Lower lobe of right lung (tissue), 2 donors: ENCODE measurements at regions not wholly inside any gene's neighbourhood (a gene's known extent, or its start where the extent isn't known, plus 50 kb on each side); places are given as distances from the start of the nearest gene placed in this dataset.
A peak's percentile ranks its signal among the peaks of the same experiment; 100 is the strongest.

Experiments
- ATAC-seq, 2 donors: fragments of 200-7000 bp; cut with Tn5 transposase; one replicate each; pipeline ENCODE4 v1.9.1; 2020 to 2022; ENCODE audit warnings: mild to moderate bottlenecking in 2 of 2, moderate library complexity in 2 of 2
- DNase-seq: peaks from one replicate; pipeline ENCODE4 v3.0.0-alpha.2; 2020
- H3K27ac ChIP-seq: fragments of 200-600 bp; one replicate; pipeline ENCODE4 v1.8.0; 2022
- H3K27me3 ChIP-seq: fragments of 200-600 bp; one replicate; pipeline ENCODE4 v1.8.0; 2022; ENCODE audit warnings: low read depth
- H3K36me3 ChIP-seq: fragments of 200-600 bp; one replicate; pipeline ENCODE4 v1.8.0; 2022; ENCODE audit warnings: mild to moderate bottlenecking
- H3K4me1 ChIP-seq: fragments of 200-600 bp; one replicate; pipeline ENCODE4 v1.8.0; 2022
- H3K4me3 ChIP-seq: fragments of 200-600 bp; one replicate; pipeline ENCODE4 v1.8.0; 2022; ENCODE audit warnings: mild to moderate bottlenecking
- H3K9me3 ChIP-seq: fragments of 200-600 bp; one replicate; pipeline ENCODE4 v1.8.0; 2022
- CTCF ChIP-seq: fragments of 200-600 bp; IDR thresholded peaks from one replicate; pipeline ENCODE4 v1.8.0; 2022; ENCODE audit warnings: antibody characterized with exemption, mild to moderate bottlenecking
- intact Hi-C: fragments of 100-400 bp; cut with DNase I; formaldehyde crosslinking; loops from one replicate; pipeline ENCODE4 v1.11.0; 2022
- donor health status: DM: no; HTN: yes; CAD: no; lungs with severe emphysema.

GRCh38 chr3:127136024-127136600, 56.8 kb upstream of the PRR23E start:
- Histone ChIP-seq H3K27me3 (peaks cover 42% of the 10 kb centered on the region), H3K9me3 (no peaks in the 10 kb centered on the region), H3K4me3 (peak overlapping the region; percentile 35), H3K36me3 (no peaks in the 10 kb centered on the region), H3K4me1 (peaks cover 13% of the 10 kb centered on the region), H3K27ac (no peak overlapping the region)
- TF ChIP-seq CTCF = no peak
- intact Hi-C loops = no loop called here
- ATAC-seq (no peak), DNase-seq (peak; percentile 44)

- Histone ChIP-seq H3K4me3 (no peak overlapping the region), H3K36me3 (no peaks in the 10 kb centered on the region), H3K9me3 (no peaks in the 10 kb centered on the region), H3K4me1 (peaks cover 15% of the 10 kb centered on the region), H3K27me3 (peaks cover 39% of the 10 kb centered on the region), H3K27ac (no peak overlapping the region)
- DNase-seq = no peak
- intact Hi-C loops = no loop called here
- ATAC-seq = no peak
- TF ChIP-seq CTCF = no peak
These were observed 56.2 kb upstream of the PRR23E start for GRCh38 chr3:127136706-127137105.

- intact Hi-C loops = no loop called here
- Histone ChIP-seq H3K27ac (no peak overlapping the region), H3K4me3 (no peak overlapping the region), H3K9me3 (no peaks in the 10 kb centered on the region), H3K4me1 (peaks cover 17% of the 10 kb centered on the region), H3K27me3 (peaks cover 34% of the 10 kb centered on the region), H3K36me3 (no peaks in the 10 kb centered on the region)
- TF ChIP-seq CTCF = no peak
- no peak for ATAC-seq
- no peak for DNase-seq
These were observed 55.8 kb upstream of the PRR23E start for GRCh38 chr3:127137113-127137512.

GRCh38 chr3:127137757-127138536, 55.0 kb upstream of the PRR23E start:
- H3K4me3 ChIP-seq = no peak overlapping the region
- no peaks in the 10 kb centered on the region for H3K36me3 ChIP-seq
- DNase-seq (no peak), ATAC-seq (no peak)
- no peak overlapping the region for H3K27ac ChIP-seq
- H3K27me3 ChIP-seq = peaks cover 30% of the 10 kb centered on the region
- intact Hi-C loops = no loop called here
- H3K4me1 ChIP-seq = peaks cover 17% of the 10 kb centered on the region
- H3K9me3 ChIP-seq = no peaks in the 10 kb centered on the region
- TF ChIP-seq CTCF = no peak

- intact Hi-C loops = no loop called here
- no peak overlapping the region for H3K27ac ChIP-seq
- DNase-seq (no peak), ATAC-seq (no peak)
- H3K36me3 ChIP-seq = no peaks in the 10 kb centered on the region
- no peak for TF ChIP-seq CTCF
- no peak overlapping the region for H3K4me3 ChIP-seq
- H3K4me1 ChIP-seq = peaks cover 15% of the 10 kb centered on the region
- H3K27me3 ChIP-seq = peaks cover 18% of the 10 kb centered on the region
- H3K9me3 ChIP-seq = no peaks in the 10 kb centered on the region
These were observed 53.1 kb upstream of the PRR23E start for GRCh38 chr3:127139601-127140500.
